Mesenchymal stem cell (in vitro differentiated cells and primary cell): ENCODE measurements at regions not wholly inside any gene's neighbourhood (a gene's known extent, or its start where the extent isn't known, plus 50 kb on each side); places are given as distances from the start of the nearest gene placed in this dataset.

ENCODE experiments used
- DNase-seq: peaks from one replicate; pipeline ENCODE4 v3.0.0-alpha.2; 2013
- H2AFZ ChIP-seq: one replicate; pipeline ENCODE4 v1.6.1; 2013; ENCODE audit warnings: low read depth, mild to moderate bottlenecking, control low read depth, inconsistent platforms, low read length, moderate library complexity
- H2AK5ac ChIP-seq: 2 replicates; pipeline ENCODE4 v1.6.1; 2013; ENCODE audit warnings: low read length, moderate library complexity, mild to moderate bottlenecking, inconsistent platforms; ENCODE audit not compliant: severe bottlenecking
- H2BK120ac ChIP-seq: one replicate; pipeline ENCODE4 v1.6.1; 2013; ENCODE audit warnings: low read depth, mild to moderate bottlenecking, inconsistent platforms, low read length, moderate library complexity
- H2BK12ac ChIP-seq, 2 experiments: one replicate each; pipeline ENCODE4 v1.6.1; 2013; ENCODE audit warnings: inconsistent platforms in 2 of 2, low read length in 2 of 2, mild to moderate bottlenecking in 2 of 2, moderate library complexity in 2 of 2, control low read depth in 1 of 2
- H2BK15ac ChIP-seq: one replicate; pipeline ENCODE4 v1.6.1; 2013; ENCODE audit warnings: mild to moderate bottlenecking, low read depth, inconsistent platforms; ENCODE audit not compliant: poor library complexity, severe bottlenecking
- H2BK5ac ChIP-seq: 2 replicates; pipeline ENCODE4 v1.6.1; 2013; ENCODE audit warnings: low read depth, mild to moderate bottlenecking, low read length, control low read depth, inconsistent platforms; ENCODE audit not compliant: poor library complexity, severe bottlenecking
- H3K14ac ChIP-seq, 2 experiments: one replicate each; pipeline ENCODE4 v1.6.1; 2013; ENCODE audit warnings: inconsistent platforms in 2 of 2, low read length in 2 of 2, control low read depth in 1 of 2, mild to moderate bottlenecking in 1 of 2, moderate library complexity in 1 of 2
- H3K18ac ChIP-seq, 2 experiments: one replicate each; pipeline ENCODE4 v1.6.1; 2013; ENCODE audit warnings: inconsistent platforms in 2 of 2, low read length in 2 of 2, control low read depth in 1 of 2, low read depth in 1 of 2, mild to moderate bottlenecking in 1 of 2
- H3K23ac ChIP-seq, 2 experiments: one replicate each; pipeline ENCODE4 v1.6.1; 2013; ENCODE audit warnings: inconsistent platforms in 2 of 2, low read length in 2 of 2, mild to moderate bottlenecking in 2 of 2, moderate library complexity in 2 of 2, control low read depth in 1 of 2
- H3K27ac ChIP-seq: 2 replicates; pipeline ENCODE4 v1.5.1; 2013; ENCODE audit warnings: mild to moderate bottlenecking, moderate library complexity, low read length, control low read depth, inconsistent platforms; ENCODE audit not compliant: poor library complexity, severe bottlenecking
- H3K27me3 ChIP-seq, 2 experiments: 2 replicates each; pipeline versions ENCODE4 v1.6.1 to v1.7.0; 2013; ENCODE audit warnings: low read length in 2 of 2, mild to moderate bottlenecking in 2 of 2, moderate library complexity in 2 of 2, control low read depth in 1 of 2, inconsistent platforms in 1 of 2; ENCODE audit not compliant: control insufficient read depth in 1 of 2, insufficient read depth in 1 of 2
- H3K36me3 ChIP-seq, 2 experiments: 2 replicates each; pipeline versions ENCODE4 v1.6.1 to v1.7.0; 2013; ENCODE audit warnings: low read length in 2 of 2, control low read depth in 1 of 2, inconsistent platforms in 1 of 2, low read depth in 1 of 2, mild to moderate bottlenecking in 1 of 2; ENCODE audit not compliant: insufficient read depth in 2 of 2, control insufficient read depth in 1 of 2
- H3K4ac ChIP-seq, 2 experiments: one replicate each; pipeline ENCODE4 v1.6.1; 2013; ENCODE audit warnings: inconsistent platforms in 2 of 2, low read length in 2 of 2, mild to moderate bottlenecking in 2 of 2, moderate library complexity in 2 of 2, control low read depth in 1 of 2, low read depth in 1 of 2
- H3K4me1 ChIP-seq: 2 replicates; pipeline ENCODE4 v1.6.1; 2013; ENCODE audit warnings: low read depth, low read length, control low read depth; ENCODE audit not compliant: control insufficient read depth, insufficient read depth
- H3K4me2 ChIP-seq: 2 replicates; pipeline ENCODE4 v1.6.1; 2013; ENCODE audit warnings: low read length, mild to moderate bottlenecking, inconsistent platforms; ENCODE audit not compliant: poor library complexity, severe bottlenecking
- H3K4me3 ChIP-seq, 2 experiments: 2 replicates each; pipeline versions ENCODE4 v1.5.1 to v1.7.0; 2013; ENCODE audit warnings: low read length in 2 of 2, mild to moderate bottlenecking in 2 of 2, control low read depth in 1 of 2, low read depth in 1 of 2; ENCODE audit not compliant: insufficient read depth in 1 of 2
- H3K79me1 ChIP-seq: replicated peaks from 2 replicates; pipeline ENCODE4 v1.6.1; 2013; ENCODE audit warnings: mild to moderate bottlenecking, control low read depth, low read length, inconsistent platforms; ENCODE audit not compliant: poor library complexity, severe bottlenecking
- H3K9ac ChIP-seq: 2 replicates; pipeline ENCODE4 v1.7.0; 2013; ENCODE audit warnings: mild to moderate bottlenecking, low read length, moderate library complexity
- H3K9me3 ChIP-seq: 2 replicates; pipeline ENCODE4 v1.7.0; 2013; ENCODE audit warnings: mild to moderate bottlenecking, low read length; ENCODE audit not compliant: control insufficient read depth
- H4K8ac ChIP-seq: one replicate; pipeline ENCODE4 v1.6.1; 2013; ENCODE audit warnings: inconsistent platforms, mild to moderate bottlenecking, low read length, moderate library complexity
- H4K91ac ChIP-seq: one replicate; pipeline ENCODE4 v1.6.1; 2013; ENCODE audit warnings: mild to moderate bottlenecking, low read length, inconsistent platforms
- WGBS: methylation state at CpG from one replicate; pipeline ENCODE4 v1.1.7; 2013; ENCODE audit warnings: mixed read lengths; 5-methylcytosine and 5-hydroxymethylcytosine counted together

DNA sequence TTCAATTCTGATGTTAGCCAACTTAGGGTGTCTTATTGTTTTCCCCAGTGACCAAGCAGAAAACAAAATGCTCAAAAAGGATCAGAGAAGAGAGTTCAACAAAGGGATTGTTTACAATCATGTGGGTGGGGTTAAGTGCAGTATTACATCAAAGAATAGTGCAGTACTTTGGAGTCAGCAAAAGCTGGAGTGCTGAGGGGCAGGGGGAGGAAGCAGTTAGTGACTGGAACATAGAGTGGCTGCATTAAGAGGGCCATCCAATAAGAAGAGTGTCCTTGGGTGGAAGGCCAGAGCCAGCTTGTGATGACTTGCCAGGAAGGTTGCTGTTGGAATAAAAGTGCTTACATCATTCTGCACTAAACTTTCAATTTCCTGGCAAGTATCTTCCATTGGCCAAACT is 175.5 kb downstream of the CYYR1 start:
- no peak overlapping the region for H3K9ac ChIP-seq
- H3K4me3 ChIP-seq, result no peak overlapping the region
- no peak overlapping the region for H4K8ac ChIP-seq
- H3K18ac ChIP-seq, result no peak overlapping the region
- H2AFZ ChIP-seq, result no peak overlapping the region
- no peak overlapping the region for H3K23ac ChIP-seq
- H3K9me3 ChIP-seq, result no peaks in the 10 kb centered on the region
- no peak overlapping the region for H2BK15ac ChIP-seq
- H3K79me1 ChIP-seq, result no peaks in the 10 kb centered on the region
- DNase-seq, result peak; percentile 4
- no peak overlapping the region for H3K14ac ChIP-seq
- no peak overlapping the region for H3K4ac ChIP-seq
- no peaks in the 10 kb centered on the region for H3K36me3 ChIP-seq
- H3K27ac ChIP-seq, result no peak overlapping the region
- H3K27me3 ChIP-seq, result no peaks in the 10 kb centered on the region
- no peaks in the 10 kb centered on the region for H3K4me1 ChIP-seq
- H2AK5ac ChIP-seq, result no peak overlapping the region
- H2BK12ac ChIP-seq, result peak overlapping the region in 1 of 2 experiments; percentile 42
- no peak overlapping the region for H2BK5ac ChIP-seq
- H2BK120ac ChIP-seq, result no peak overlapping the region
- no peak overlapping the region for H4K91ac ChIP-seq
- no peak overlapping the region for H3K4me2 ChIP-seq

DNA sequence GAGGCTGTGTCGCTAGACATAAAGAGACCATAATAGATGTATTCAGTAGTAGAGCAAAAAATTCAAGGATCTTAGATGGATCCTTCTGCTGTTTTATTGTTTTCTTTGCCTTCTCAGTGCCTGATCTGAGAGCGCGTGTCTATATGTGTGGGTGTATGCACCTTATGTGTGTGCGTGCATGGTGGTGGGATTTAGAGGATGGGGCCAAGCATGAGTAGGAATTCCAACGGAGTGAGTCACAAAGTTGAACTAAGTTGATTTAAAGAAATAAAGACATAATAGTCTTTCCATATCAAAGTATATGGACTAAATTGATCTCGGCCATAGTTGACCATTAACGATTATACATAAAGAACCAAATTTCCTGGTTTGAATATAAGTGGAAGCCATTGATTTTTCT is 178.7 kb downstream of the CYYR1 start:
- H3K23ac ChIP-seq, result no peak overlapping the region
- no peak overlapping the region for H2BK15ac ChIP-seq
- no peak overlapping the region for H2BK5ac ChIP-seq
- H3K36me3 ChIP-seq, result no peaks in the 10 kb centered on the region
- H2BK12ac ChIP-seq, result no peak overlapping the region
- no peak overlapping the region for H4K8ac ChIP-seq
- no peak overlapping the region for H3K27ac ChIP-seq
- WGBS, result 98% methylated on average over 4 of the region's 7 CpGs
- H4K91ac ChIP-seq, result no peak overlapping the region
- H3K4me1 ChIP-seq, result peaks cover 7% of the 10 kb centered on the region
- H3K4ac ChIP-seq, result no peak overlapping the region
- DNase-seq, result no peak
- no peak overlapping the region for H3K18ac ChIP-seq
- no peak overlapping the region for H3K4me2 ChIP-seq
- H3K27me3 ChIP-seq, result no peaks in the 10 kb centered on the region
- H3K79me1 ChIP-seq, result no peaks in the 10 kb centered on the region
- H2AK5ac ChIP-seq, result no peak overlapping the region
- H3K9me3 ChIP-seq, result no peaks in the 10 kb centered on the region
- no peak overlapping the region for H3K9ac ChIP-seq
- no peak overlapping the region for H2AFZ ChIP-seq
- H3K4me3 ChIP-seq, result no peak overlapping the region
- no peak overlapping the region for H3K14ac ChIP-seq
- H2BK120ac ChIP-seq, result no peak overlapping the region

DNA sequence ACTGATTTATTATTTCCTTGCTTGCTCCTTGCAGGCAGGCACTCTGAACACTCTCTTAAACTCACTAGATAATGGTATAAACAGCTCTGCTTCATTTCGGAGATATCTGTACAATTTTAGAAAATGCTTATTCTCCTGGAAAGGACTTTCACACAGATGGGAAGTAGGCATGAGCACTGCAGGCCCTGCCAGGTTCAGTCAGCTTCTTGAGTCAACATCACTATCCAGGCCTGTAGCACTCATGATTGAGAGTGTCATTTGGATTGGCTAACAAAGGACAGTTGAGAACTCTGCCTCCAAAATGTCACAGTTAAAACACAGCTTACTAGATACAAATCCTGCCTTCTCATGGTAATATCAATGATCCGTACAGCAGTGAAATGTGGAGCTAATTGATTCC is 181.9 kb downstream of the CYYR1 start:
- Histone ChIP-seq H3K27me3 (no peaks in the 10 kb centered on the region), H3K18ac (no peak overlapping the region), H3K9me3 (peaks cover 8% of the 10 kb centered on the region), H2AFZ (no peak overlapping the region), H2AK5ac (peak overlapping the region; percentile 92), H4K8ac (no peak overlapping the region), H2BK120ac (no peak overlapping the region), H2BK5ac (no peak overlapping the region), H3K79me1 (no peaks in the 10 kb centered on the region), H3K4me3 (no peak overlapping the region), H3K4me2 (no peak overlapping the region), H3K23ac (no peak overlapping the region), H3K9ac (no peak overlapping the region), H3K36me3 (no peaks in the 10 kb centered on the region), H2BK12ac (no peak overlapping the region), H3K14ac (no peak overlapping the region), H3K4ac (no peak overlapping the region), H4K91ac (no peak overlapping the region), H3K4me1 (peaks cover 7% of the 10 kb centered on the region), H3K27ac (peak overlapping the region; percentile 3), H2BK15ac (no peak overlapping the region)
- peak; percentile 3 for DNase-seq
- WGBS, result 47% methylated on average over 2 of the region's 2 CpGs

DNA sequence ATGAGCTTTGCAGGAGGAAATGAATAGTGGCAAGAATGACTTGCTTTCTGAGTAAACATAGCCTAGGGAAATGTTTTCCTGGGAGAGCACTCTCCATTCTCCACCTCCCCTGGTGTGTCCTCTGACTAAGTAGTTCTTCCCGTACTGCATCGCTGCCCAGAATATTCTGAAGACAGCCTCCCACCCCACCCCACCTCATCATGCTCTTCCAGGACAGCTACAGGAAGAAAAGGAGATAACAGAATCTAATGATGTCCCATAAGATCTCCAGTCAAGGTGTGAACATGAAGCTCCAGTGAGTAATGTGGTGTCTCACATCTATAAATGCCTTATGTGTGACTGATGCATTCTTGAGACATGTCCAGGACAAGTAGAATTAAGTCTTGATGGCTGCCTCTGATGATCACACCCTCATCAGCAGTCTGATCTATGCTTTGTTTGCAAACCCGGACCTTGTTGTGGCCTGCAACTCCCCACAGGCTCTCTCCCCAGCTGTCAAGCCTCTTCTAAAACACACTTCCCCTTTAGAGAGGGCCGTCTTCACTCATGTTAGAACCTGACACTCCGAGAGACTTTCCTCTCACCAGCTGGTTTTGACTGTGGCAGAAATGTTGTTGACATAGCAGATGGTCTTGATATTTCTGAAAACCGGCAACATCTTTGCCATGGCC is 183.0 kb downstream of the CYYR1 start:
- Histone ChIP-seq H4K8ac (peak overlapping the region; percentile 58), H3K4me3 (peak overlapping the region in 1 of 2 experiments; percentile 1), H2BK15ac (no peak overlapping the region), H3K23ac (no peak overlapping the region), H3K27me3 (no peaks in the 10 kb centered on the region), H2BK5ac (peak overlapping the region; percentile 80), H3K79me1 (no peaks in the 10 kb centered on the region), H2BK12ac (peak overlapping the region in 1 of 2 experiments; percentile 34), H3K27ac (peak overlapping the region; percentile 83), H3K4me2 (peak overlapping the region; percentile 36), H3K9me3 (peaks cover 8% of the 10 kb centered on the region), H3K14ac (no peak overlapping the region), H3K4ac (no peak overlapping the region), H4K91ac (peak overlapping the region; percentile 44), H3K18ac (peak overlapping the region; percentile 47 to 50), H3K4me1 (peaks cover 7% of the 10 kb centered on the region), H3K36me3 (no peaks in the 10 kb centered on the region), H2AFZ (peak overlapping the region; percentile 69), H2BK120ac (no peak overlapping the region), H3K9ac (peak overlapping the region; percentile 66), H2AK5ac (peak overlapping the region; percentile 68)
- peak; percentile 47 for DNase-seq
- WGBS, result 12% methylated on average over 3 of the region's 6 CpGs
